ENCODE measurements at regions not wholly inside any gene's neighbourhood (a gene's known extent, or its start where the extent isn't known, plus 50 kb on each side); places are given as distances from the start of the nearest gene placed in this dataset.
"Not testable (repeated sequence)": the region's sequence is repeated elsewhere in the genome, so short reads cannot be mapped to it uniquely, and the experiment has no call there.

DNA sequence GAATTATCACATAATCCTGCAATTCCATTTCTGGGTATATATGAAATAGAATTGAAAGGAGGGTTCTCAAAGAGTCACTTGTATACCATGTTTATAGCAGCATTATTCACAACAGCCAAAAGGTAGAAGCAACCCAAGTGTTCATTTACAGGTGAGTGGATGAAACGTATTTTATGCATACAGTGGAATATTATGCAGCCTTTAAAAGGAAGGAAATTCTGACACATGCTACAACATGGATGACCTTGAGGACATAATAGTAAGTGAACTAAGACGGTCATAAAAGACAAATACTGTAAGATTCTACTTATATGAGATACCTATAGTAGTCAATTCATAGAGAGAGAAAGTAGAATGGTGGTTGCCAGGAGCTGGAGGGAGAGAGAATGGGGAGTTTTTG, 110.8 kb upstream of the LIPC start:
- WGBS, 2 donors = 94 to 95% methylated on average over 2 of the region's 2 CpGs
- H3K9me3 ChIP-seq = no peaks in the 10 kb centered on the region
- H3K36me3 ChIP-seq = no peaks in the 10 kb centered on the region
- H3K27ac ChIP-seq = no peak overlapping the region
- TF ChIP-seq POLR2A (IDR thresholded peaks at IDR 0.05) = no peak
- TF ChIP-seq EP300 (IDR thresholded peaks at IDR 0.05) = no peak
- TF ChIP-seq, protein P1, sequence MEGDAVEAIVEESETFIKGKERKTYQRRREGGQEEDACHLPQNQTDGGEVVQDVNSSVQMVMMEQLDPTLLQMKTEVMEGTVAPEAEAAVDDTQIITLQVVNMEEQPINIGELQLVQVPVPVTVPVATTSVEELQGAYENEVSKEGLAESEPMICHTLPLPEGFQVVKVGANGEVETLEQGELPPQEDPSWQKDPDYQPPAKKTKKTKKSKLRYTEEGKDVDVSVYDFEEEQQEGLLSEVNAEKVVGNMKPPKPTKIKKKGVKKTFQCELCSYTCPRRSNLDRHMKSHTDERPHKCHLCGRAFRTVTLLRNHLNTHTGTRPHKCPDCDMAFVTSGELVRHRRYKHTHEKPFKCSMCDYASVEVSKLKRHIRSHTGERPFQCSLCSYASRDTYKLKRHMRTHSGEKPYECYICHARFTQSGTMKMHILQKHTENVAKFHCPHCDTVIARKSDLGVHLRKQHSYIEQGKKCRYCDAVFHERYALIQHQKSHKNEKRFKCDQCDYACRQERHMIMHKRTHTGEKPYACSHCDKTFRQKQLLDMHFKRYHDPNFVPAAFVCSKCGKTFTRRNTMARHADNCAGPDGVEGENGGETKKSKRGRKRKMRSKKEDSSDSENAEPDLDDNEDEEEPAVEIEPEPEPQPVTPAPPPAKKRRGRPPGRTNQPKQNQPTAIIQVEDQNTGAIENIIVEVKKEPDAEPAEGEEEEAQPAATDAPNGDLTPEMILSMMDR (IDR thresholded peaks at IDR 0.05) = no peak
- DNase-seq (ENCODE audit: low spot score in 2 of 2) = no peak
- H3K27me3 ChIP-seq = no peaks in the 10 kb centered on the region
- no peaks in the 10 kb centered on the region for H3K4me1 ChIP-seq
- H3K4me3 ChIP-seq = no peak overlapping the region

DNA sequence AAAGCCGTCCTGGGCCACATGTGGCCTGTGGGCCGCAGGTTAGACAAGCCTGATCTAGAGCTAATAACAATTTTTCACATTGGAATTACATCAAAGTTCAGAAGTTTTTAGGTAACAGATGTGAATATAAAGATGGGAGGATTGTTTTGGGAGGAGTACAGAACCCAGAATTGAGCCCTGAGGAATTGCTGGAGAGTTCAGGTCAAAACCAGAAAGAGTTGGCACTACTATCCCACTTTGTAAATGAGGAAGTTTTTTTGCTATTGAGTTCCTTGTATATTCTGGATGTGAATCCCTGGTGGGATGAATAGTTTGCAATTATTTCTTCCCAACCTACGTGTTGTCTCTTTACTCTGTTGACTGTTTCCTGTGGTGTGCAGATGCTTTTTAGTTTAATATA, 109.5 kb upstream of the LIPC start:
- H3K36me3 ChIP-seq = no peaks in the 10 kb centered on the region
- no peak overlapping the region for H3K27ac ChIP-seq
- no peaks in the 10 kb centered on the region for H3K27me3 ChIP-seq
- no peak for DNase-seq (ENCODE audit: low spot score in 2 of 2)
- H3K9me3 ChIP-seq = no peaks in the 10 kb centered on the region
- H3K4me3 ChIP-seq = no peak overlapping the region
- TF ChIP-seq EP300 (IDR thresholded peaks at IDR 0.05) = no peak
- TF ChIP-seq, protein P1 (IDR thresholded peaks at IDR 0.05) = no peak
- no peaks in the 10 kb centered on the region for H3K4me1 ChIP-seq
- 57 to 66% methylated on average over 3 of the region's 3 CpGs for WGBS, 2 donors

DNA sequence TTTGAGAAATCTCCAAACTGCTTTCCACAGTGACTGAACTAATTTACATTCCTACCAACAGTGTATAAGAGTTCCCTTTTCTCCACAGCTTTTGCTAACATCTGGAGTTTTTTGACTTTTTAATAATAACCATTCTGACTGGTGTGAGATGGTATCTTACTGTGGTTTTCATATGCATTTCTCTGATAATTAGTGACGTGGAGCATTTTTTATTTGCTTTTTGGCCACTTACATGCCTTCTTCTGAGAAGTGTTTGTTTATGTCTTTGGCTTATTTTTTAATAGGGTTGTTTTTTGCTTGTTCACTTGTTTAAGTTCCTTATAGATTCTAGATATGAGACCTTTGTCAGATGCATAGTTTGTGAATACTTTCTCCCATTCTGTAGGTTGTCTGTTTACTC, 108.5 kb upstream of the LIPC start:
- not testable (repeated sequence) for DNase-seq (ENCODE audit: low spot score in 2 of 2); H3K4me3 ChIP-seq; H3K4me1 ChIP-seq; H3K27ac ChIP-seq; H3K9me3 ChIP-seq; H3K36me3 ChIP-seq; H3K27me3 ChIP-seq
- 66 to 73% methylated on average over 1 of the region's 1 CpG for WGBS, 2 donors

DNA sequence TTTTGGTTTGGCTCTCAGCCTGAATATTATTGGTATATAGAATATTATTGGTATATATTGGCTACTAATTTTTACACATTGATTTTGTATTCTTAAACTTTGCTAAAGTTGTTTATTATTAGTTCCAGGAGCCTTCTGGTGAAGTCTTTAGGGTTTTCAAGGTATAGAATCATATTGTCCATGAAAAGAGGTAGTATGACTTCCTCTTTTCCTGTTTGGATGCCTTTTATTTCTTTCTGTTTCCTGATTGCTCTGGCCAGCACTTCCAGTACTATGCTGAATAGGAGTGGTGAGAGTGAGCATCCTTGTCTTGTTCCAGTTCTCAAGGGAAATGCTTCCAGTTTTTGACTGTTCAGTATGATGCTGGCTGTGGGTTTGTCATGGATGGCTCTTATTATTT, 107.3 kb upstream of the LIPC start:
- Histone ChIP-seq H3K4me3 (no peak overlapping the region), H3K27ac (no peak overlapping the region), H3K36me3 (no peaks in the 10 kb centered on the region), H3K9me3 (peaks cover 0 to 5% (median 0%) of the 10 kb centered on the region in 4 donors), H3K4me1 (no peaks in the 10 kb centered on the region), H3K27me3 (no peaks in the 10 kb centered on the region)
- DNase-seq (ENCODE audit: low spot score in 2 of 2) = no peak
- TF ChIP-seq POLR2A (IDR thresholded peaks at IDR 0.05) (no peak), EP300 (IDR thresholded peaks at IDR 0.05) (no peak)
- TF ChIP-seq, protein P1 (IDR thresholded peaks at IDR 0.05) = no peak

DNA sequence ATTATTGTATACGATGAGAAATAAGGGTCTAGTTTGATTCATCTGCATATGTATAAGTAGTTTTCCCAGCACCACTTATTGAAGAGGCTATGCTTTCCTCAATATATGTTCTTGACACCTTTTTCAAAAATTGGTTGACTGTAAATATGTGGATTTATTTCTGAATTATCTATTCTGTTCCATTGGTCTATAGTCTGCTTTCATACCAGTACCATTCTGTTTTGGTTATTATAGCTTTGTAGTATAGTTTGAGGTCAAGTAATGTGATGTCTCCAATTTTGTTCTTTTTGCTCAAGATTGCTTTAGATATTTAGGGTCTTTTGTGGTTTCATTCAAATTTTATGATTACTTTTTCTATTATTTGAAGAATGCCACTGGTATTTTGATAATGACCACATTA, 103.8 kb upstream of the LIPC start:
- no peak for DNase-seq (ENCODE audit: low spot score in 2 of 2)
- WGBS, 2 donors = 94 to 98% methylated on average over 1 of the region's 1 CpG
- H3K4me3 ChIP-seq = no peak overlapping the region
- no peaks in the 10 kb centered on the region for H3K36me3 ChIP-seq
- H3K27ac ChIP-seq = no peak overlapping the region
- peaks cover 0 to 33% (median 22%) of the 10 kb centered on the region in 4 donors for H3K4me1 ChIP-seq
- peaks cover 0 to 5% (median 0%) of the 10 kb centered on the region in 4 donors for H3K9me3 ChIP-seq
- no peaks in the 10 kb centered on the region for H3K27me3 ChIP-seq
- TF ChIP-seq POLR2A (IDR thresholded peaks at IDR 0.05) (no peak), EP300 (IDR thresholded peaks at IDR 0.05) (no peak)
- TF ChIP-seq, protein P1 (IDR thresholded peaks at IDR 0.05) = no peak

DNA sequence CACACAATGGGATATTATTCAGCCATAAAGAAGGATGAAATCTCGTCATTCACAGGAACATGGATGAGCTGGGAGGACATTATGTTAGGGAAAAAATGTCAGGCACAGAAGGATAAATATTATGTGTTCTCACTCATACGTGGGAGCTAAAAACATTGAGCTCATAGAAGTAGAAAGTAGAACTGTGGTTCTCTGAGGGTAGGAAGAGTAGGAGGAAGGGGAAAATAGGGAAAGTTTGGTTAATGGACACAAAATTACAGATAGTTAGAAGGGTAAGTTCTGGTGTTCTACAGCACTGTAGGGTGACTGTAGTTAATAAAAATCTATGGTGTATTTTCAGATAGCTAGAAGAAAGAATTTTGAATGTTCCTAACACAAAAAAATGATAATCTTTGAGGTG, 102.6 kb upstream of the LIPC start:
- no peak for DNase-seq (ENCODE audit: low spot score in 2 of 2)
- Histone ChIP-seq H3K27ac (no peak overlapping the region), H3K4me3 (no peak overlapping the region), H3K27me3 (no peaks in the 10 kb centered on the region), H3K36me3 (no peaks in the 10 kb centered on the region), H3K4me1 (peaks cover 0 to 40% (median 24%) of the 10 kb centered on the region in 4 donors), H3K9me3 (peaks cover 0 to 5% (median 0%) of the 10 kb centered on the region in 4 donors)
- WGBS, 2 donors = 76 to 90% methylated on average over 2 of the region's 2 CpGs
- TF ChIP-seq, protein P1 (IDR thresholded peaks at IDR 0.05) = no peak
- TF ChIP-seq EP300 (IDR thresholded peaks at IDR 0.05) (no peak), POLR2A (IDR thresholded peaks at IDR 0.05) (no peak)
